GM13977 (cell line): ENCODE measurements at regions not wholly inside any gene's neighbourhood (a gene's known extent, or its start where the extent isn't known, plus 50 kb on each side); places are given as distances from the start of the nearest gene placed in this dataset.

Experiments used
- DNase-seq: peaks from one replicate; pipeline ENCODE4 v3.0.0; 2012; ENCODE audit warnings: low spot score
- in situ Hi-C: fragments of 300-500 bp; cut with MboI; formaldehyde crosslinking; loops from one replicate; pipeline ENCODE4 v1.12.0; 2022; ENCODE audit warnings: low sequenced_read_pairs, low pct_unique_long_range_greater_than_20kb, mixed read lengths, inconsistent platforms; ENCODE audit not compliant: unreplicated experiment
- TF ChIP-seq, protein P1 (sequence below): IDR thresholded peaks from 2 replicates; pipeline ENCODE4 v1.5.1; 2012; ENCODE audit warnings: mild to moderate bottlenecking, control low read depth; ENCODE audit not compliant: insufficient read depth; ENCODE audit errors: extremely low read depth, missing control alignments

DNA sequence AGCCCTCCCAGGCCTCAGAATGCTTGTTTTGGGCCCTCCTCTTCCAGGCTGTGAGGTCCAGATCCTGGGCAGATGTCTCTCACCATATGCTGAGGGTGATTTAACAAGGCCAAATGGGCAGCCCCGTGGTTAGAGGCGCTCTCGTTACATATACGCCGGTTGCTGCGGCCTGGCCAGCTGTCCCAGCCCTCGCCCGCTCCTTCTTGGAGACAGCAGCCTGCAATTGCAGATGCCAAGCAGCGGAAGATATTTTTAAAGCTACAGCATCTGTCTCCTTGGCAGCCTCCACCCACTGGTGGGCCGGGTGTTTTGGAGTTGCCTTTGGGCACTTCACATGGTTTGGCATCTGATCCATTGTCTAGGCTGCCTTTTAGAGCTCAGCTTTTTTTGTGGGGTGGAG lies 178.8 kb upstream of the NFIA start:
- in situ Hi-C loops = no loop called here
- DNase-seq = no peak
- TF ChIP-seq, protein P1, sequence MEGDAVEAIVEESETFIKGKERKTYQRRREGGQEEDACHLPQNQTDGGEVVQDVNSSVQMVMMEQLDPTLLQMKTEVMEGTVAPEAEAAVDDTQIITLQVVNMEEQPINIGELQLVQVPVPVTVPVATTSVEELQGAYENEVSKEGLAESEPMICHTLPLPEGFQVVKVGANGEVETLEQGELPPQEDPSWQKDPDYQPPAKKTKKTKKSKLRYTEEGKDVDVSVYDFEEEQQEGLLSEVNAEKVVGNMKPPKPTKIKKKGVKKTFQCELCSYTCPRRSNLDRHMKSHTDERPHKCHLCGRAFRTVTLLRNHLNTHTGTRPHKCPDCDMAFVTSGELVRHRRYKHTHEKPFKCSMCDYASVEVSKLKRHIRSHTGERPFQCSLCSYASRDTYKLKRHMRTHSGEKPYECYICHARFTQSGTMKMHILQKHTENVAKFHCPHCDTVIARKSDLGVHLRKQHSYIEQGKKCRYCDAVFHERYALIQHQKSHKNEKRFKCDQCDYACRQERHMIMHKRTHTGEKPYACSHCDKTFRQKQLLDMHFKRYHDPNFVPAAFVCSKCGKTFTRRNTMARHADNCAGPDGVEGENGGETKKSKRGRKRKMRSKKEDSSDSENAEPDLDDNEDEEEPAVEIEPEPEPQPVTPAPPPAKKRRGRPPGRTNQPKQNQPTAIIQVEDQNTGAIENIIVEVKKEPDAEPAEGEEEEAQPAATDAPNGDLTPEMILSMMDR = no peak

DNA sequence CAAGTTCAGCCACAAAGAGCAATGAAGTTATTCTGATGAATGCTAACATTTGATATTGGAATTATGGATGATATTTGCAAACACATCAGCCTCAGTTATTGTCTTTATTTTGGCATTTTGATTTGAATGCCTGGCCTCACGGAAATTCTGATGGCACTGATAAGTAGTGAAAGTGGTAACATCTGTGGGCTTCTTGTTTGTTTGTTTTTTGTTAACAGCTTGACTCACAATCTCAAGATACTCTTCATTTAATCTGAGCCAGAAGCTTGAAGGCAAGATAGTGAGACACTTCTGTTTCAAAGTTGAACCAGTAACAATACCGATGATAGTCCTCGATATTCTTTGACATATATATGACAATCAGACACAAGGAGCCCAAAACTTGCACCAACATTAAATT lies 182.9 kb upstream of the NFIA start:
- DNase-seq = no peak
- in situ Hi-C loops = no loop called here
- TF ChIP-seq, protein P1 = no peak

DNA sequence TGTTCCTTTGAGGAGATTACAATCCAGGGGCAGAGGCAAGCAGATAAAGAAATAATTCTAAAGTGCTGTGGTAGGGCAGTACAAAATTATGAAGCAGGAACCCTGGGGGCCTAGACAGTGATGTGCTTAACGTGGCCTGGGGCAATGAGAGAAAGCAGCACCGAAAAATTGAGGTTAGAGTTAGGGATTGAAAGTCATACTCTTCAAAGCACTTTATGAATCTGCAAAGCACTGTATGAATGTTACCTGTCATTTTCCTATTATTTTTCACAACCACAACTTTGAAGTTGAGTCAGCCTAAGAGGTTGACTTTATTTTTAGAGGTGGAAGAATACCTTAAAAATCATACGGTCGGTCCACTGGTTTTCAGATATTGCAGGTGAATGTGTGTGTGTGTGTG lies 183.4 kb upstream of the NFIA start:
- in situ Hi-C loops = no loop called here
- TF ChIP-seq, protein P1 = no peak
- no peak for DNase-seq

DNA sequence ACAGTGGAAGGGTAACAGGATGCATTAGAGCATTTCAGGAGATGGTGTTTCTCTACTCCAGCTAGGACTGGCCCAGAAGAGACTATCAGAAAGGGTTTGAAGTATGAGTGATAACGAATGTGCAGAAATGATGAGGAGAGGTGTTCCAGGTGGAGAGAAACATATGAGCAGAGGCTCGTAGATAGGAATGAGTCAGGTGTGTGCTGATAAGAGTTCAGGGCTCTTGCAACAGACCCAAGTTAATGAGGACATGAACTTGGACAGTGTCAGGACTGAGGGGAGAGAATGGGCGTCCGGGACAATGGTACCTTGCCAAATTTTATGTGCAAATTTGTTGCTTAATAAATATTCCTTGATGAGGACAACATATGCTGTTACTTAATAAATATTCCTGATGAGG lies 183.9 kb upstream of the NFIA start:
- DNase-seq = no peak
- TF ChIP-seq, protein P1 = no peak
- in situ Hi-C loops = no loop called here

DNA sequence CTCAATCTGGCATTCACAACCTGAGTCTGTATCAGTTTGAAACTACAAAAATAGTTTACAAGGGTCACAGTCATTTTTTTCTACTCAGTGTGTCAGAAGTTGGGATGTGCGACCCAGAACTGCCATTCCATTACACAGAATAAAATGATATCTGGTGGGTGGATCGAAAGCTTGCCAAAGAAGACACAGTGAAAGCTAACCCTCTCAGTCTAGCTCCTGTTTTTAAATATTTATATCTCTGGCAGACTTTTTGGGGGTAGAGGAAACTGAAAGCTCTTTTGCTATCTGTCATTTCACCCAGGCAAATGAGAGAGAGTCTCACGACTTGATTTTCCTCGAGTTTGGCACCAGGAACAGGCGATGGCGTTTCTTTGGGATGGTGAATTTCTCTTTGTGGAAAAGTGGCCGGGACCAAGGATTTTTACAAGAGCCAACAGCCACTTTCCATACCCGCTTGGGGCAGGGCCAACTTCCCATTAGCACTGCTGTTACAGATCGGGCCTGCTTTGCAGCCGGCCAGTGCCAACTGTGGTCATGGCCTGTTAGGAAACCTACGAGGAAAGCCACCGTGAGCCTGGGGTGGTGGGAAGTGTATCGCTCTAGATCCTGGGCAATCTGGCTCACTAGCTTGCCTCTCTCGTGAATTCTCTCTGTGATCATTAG lies 185.5 kb upstream of the NFIA start:
- in situ Hi-C loops = no loop called here
- no peak for DNase-seq
- TF ChIP-seq, protein P1 = no peak

DNA sequence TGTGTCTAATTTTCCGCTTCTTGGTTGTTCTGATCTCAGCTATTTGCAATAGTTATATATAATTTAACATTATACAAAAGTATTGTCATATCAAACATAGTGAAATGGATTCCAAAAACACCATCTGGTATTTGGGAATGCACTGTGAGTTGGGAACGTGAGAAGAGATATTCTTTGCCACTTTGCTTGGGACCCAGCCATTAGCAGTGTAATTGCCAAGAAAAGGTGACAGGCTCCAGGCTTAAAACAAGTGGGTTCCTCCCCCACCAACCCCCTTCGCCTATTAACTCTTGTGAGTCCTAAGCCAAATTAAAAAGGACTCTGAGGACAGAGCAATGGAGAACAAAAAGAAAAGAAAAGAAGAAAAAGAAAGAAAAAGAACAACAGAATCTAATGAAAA lies 186.7 kb upstream of the NFIA start:
- in situ Hi-C loops = no loop called here
- no peak for DNase-seq
- TF ChIP-seq, protein P1 = no peak
